ENCODE measurements at regions not wholly inside any gene's neighbourhood (a gene's known extent, or its start where the extent isn't known, plus 50 kb on each side); places are given as distances from the start of the nearest gene placed in this dataset.

- H3K9me2 ChIP-seq (ENCODE audit: low read depth, low read length) = 0 out of 2 replicates have a peak, but pooled peaks cover 3% of the 10 kb centered on the region
- no peak for TF ChIP-seq EZH2 (IDR thresholded peaks at IDR 0.05; ENCODE audit: borderline replicate concordance, low read length)
- TF ChIP-seq, protein P1, sequence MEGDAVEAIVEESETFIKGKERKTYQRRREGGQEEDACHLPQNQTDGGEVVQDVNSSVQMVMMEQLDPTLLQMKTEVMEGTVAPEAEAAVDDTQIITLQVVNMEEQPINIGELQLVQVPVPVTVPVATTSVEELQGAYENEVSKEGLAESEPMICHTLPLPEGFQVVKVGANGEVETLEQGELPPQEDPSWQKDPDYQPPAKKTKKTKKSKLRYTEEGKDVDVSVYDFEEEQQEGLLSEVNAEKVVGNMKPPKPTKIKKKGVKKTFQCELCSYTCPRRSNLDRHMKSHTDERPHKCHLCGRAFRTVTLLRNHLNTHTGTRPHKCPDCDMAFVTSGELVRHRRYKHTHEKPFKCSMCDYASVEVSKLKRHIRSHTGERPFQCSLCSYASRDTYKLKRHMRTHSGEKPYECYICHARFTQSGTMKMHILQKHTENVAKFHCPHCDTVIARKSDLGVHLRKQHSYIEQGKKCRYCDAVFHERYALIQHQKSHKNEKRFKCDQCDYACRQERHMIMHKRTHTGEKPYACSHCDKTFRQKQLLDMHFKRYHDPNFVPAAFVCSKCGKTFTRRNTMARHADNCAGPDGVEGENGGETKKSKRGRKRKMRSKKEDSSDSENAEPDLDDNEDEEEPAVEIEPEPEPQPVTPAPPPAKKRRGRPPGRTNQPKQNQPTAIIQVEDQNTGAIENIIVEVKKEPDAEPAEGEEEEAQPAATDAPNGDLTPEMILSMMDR (IDR thresholded peaks at IDR 0.05; ENCODE audit: low read length) = no peak
- peaks cover under 1% of the 10 kb centered on the region; the same call in 1 of the 2 replicates for H4K20me1 ChIP-seq (ENCODE audit: insufficient read depth, low read length)
- no peak overlapping the region for H3K4me3 ChIP-seq (ENCODE audit: low read depth, low read length, poor library complexity, severe bottlenecking)
- no peak overlapping the region for H3K27ac ChIP-seq (ENCODE audit: low read depth, low read length, poor library complexity, severe bottlenecking)
- H3K27me3 ChIP-seq (ENCODE audit: insufficient read depth, low read length) = no peaks in the 10 kb centered on the region
- no peaks in the 10 kb centered on the region for H3K9me3 ChIP-seq (ENCODE audit: low read length)
- no peaks in the 10 kb centered on the region for H3K79me2 ChIP-seq (ENCODE audit: insufficient read depth, low read length)
- H3K4me1 ChIP-seq (ENCODE audit: insufficient read depth, low read length, severe bottlenecking) = no peaks in the 10 kb centered on the region
- H3K9ac ChIP-seq (ENCODE audit: low read length) = no peak overlapping the region
- H3K36me3 ChIP-seq (ENCODE audit: insufficient read depth, low read length) = no peaks in the 10 kb centered on the region
- H3F3A ChIP-seq (ENCODE audit: insufficient read depth, low read length) = no peaks in the 10 kb centered on the region
- H3K4me2 ChIP-seq (ENCODE audit: low read length) = no peak overlapping the region
- H2AFZ ChIP-seq (ENCODE audit: low read length) = no peak overlapping the region
Measured at GRCh38 chr3:145355206-145355605, 805.8 kb downstream of the PLOD2 start.

DNA sequence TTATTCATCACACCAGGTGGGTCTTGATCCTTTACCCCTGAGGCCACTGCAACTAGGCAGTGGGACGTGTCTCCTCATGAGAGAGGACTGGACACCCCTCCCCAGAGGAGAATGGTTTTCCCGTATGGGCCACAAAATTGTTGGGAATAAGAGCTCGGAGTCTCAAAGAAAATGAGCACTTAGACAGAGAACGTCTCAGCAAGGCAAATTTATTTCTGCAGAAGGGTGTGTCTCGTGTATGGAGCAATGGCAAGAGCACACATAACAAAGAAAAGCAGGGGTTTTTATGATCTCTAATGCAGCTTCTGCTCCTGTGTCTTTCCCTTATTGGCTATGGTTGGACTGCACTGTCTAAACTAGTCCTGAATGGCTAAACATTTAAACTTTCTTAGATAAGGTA lies 803.5 kb downstream of the PLOD2 start:
- TF ChIP-seq EZH2 (IDR thresholded peaks at IDR 0.05; ENCODE audit: borderline replicate concordance, low read length) = no peak
- TF ChIP-seq, protein P1 (IDR thresholded peaks at IDR 0.05; ENCODE audit: low read length) = no peak
- Histone ChIP-seq H3K36me3 (ENCODE audit: insufficient read depth, low read length) (no peaks in the 10 kb centered on the region), H3K27me3 (ENCODE audit: insufficient read depth, low read length) (no peaks in the 10 kb centered on the region)

DNA sequence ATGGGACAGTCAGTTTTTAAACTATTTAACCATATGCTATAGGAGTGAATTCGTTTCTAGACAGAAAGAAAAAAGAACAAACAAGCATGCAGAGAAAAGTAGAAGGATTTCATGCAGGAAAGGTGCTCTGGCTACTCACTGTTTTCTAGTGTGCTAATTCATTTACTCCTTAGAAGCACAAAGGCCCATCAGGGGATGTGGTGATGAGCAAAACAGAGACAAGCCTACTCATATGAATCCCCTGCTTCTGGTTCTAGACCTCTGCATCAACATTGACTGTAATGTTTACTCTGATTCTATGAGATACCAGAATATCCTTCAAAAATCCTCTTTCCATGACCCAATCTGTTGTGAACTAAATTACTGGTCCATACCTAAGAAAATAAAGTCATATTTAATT lies 801.9 kb downstream of the PLOD2 start:
- Histone ChIP-seq H3K9me2 (ENCODE audit: low read depth, low read length) (no peaks in the 10 kb centered on the region), H3K27ac (ENCODE audit: low read depth, low read length, poor library complexity, severe bottlenecking) (no peak overlapping the region), H3K4me1 (ENCODE audit: insufficient read depth, low read length, severe bottlenecking) (no peaks in the 10 kb centered on the region), H3K79me2 (ENCODE audit: insufficient read depth, low read length) (no peaks in the 10 kb centered on the region), H4K20me1 (ENCODE audit: insufficient read depth, low read length) (no peaks in the 10 kb centered on the region), H3F3A (ENCODE audit: insufficient read depth, low read length) (no peaks in the 10 kb centered on the region), H3K4me2 (ENCODE audit: low read length) (no peak overlapping the region), H3K36me3 (ENCODE audit: insufficient read depth, low read length) (no peaks in the 10 kb centered on the region), H3K27me3 (ENCODE audit: insufficient read depth, low read length) (no peaks in the 10 kb centered on the region), H3K4me3 (ENCODE audit: low read depth, low read length, poor library complexity, severe bottlenecking) (no peak overlapping the region), H2AFZ (ENCODE audit: low read length) (no peak overlapping the region), H3K9me3 (ENCODE audit: low read length) (no peaks in the 10 kb centered on the region), H3K9ac (ENCODE audit: low read length) (no peak overlapping the region)
- TF ChIP-seq, protein P1 (IDR thresholded peaks at IDR 0.05; ENCODE audit: low read length) = no peak
- TF ChIP-seq EZH2 (IDR thresholded peaks at IDR 0.05; ENCODE audit: borderline replicate concordance, low read length) = no peak

More for the DNA sequence above, 803.5 kb downstream of the PLOD2 start:
- H3F3A ChIP-seq (ENCODE audit: insufficient read depth, low read length) = no peaks in the 10 kb centered on the region
- no peaks in the 10 kb centered on the region for H3K4me1 ChIP-seq (ENCODE audit: insufficient read depth, low read length, severe bottlenecking)
- no peak overlapping the region for H3K27ac ChIP-seq (ENCODE audit: low read depth, low read length, poor library complexity, severe bottlenecking)
- no peak overlapping the region for H3K9ac ChIP-seq (ENCODE audit: low read length)
- H3K9me3 ChIP-seq (ENCODE audit: low read length) = no peaks in the 10 kb centered on the region
- no peak overlapping the region for H2AFZ ChIP-seq (ENCODE audit: low read length)
- H3K4me3 ChIP-seq (ENCODE audit: low read depth, low read length, poor library complexity, severe bottlenecking) = no peak overlapping the region
- no peaks in the 10 kb centered on the region for H3K9me2 ChIP-seq (ENCODE audit: low read depth, low read length)
- no peak overlapping the region for H3K4me2 ChIP-seq (ENCODE audit: low read length)
- H3K79me2 ChIP-seq (ENCODE audit: insufficient read depth, low read length) = no peaks in the 10 kb centered on the region
- no peaks in the 10 kb centered on the region for H4K20me1 ChIP-seq (ENCODE audit: insufficient read depth, low read length)
